HEK293T (cell line): ENCODE measurements at regions not wholly inside any gene's neighbourhood (a gene's known extent, or its start where the extent isn't known, plus 50 kb on each side); places are given as distances from the start of the nearest gene placed in this dataset.

Experiments used
- FOXK2 ChIP-seq: fragments of 450-650 bp; IDR thresholded peaks from 2 replicates; pipeline ENCODE4 v1.6.1; 2016; ENCODE audit warnings: mild to moderate bottlenecking
- FOXM1 ChIP-seq: fragments of 450-650 bp; IDR thresholded peaks from 2 replicates; pipeline ENCODE4 v1.6.1; 2017; ENCODE audit warnings: mild to moderate bottlenecking, borderline replicate concordance
- SUZ12 ChIP-seq: fragments of 450-650 bp; IDR thresholded peaks from 2 replicates; pipeline ENCODE4 v1.6.1; 2016; ENCODE audit warnings: mild to moderate bottlenecking
- TF ChIP-seq, protein P1 (sequence below): fragments of 450-650 bp; IDR thresholded peaks from 2 replicates; pipeline ENCODE4 v1.6.1; 2016

DNA sequence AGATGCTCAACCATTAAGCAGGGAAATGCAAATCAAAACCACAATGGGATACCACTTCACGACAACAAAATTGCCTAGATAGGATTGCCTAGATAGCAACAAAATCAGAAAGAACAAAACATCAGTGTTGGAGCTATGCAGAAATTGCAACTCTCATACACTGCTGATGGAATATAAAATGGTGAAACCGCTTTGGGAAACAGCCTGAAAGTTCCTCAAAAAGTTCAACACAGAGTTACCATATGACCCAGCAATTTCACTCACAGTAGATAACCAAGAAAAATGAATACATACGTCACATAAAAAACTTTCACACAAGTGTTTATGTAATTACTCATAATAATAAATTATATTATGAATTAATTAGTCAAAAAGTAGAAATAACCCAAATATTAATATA lies 78.3 kb downstream of the MAFB start:
- TF ChIP-seq, protein P1, sequence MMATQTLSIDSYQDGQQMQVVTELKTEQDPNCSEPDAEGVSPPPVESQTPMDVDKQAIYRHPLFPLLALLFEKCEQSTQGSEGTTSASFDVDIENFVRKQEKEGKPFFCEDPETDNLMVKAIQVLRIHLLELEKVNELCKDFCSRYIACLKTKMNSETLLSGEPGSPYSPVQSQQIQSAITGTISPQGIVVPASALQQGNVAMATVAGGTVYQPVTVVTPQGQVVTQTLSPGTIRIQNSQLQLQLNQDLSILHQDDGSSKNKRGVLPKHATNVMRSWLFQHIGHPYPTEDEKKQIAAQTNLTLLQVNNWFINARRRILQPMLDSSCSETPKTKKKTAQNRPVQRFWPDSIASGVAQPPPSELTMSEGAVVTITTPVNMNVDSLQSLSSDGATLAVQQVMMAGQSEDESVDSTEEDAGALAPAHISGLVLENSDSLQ = no peak
- TF ChIP-seq SUZ12 = no peak
- TF ChIP-seq FOXM1 = no peak
- TF ChIP-seq FOXK2 = no peak
